ENCODE measurements at regions not wholly inside any gene's neighbourhood (a gene's known extent, or its start where the extent isn't known, plus 50 kb on each side); places are given as distances from the start of the nearest gene placed in this dataset.

GRCh38 chr6:165930668-165931214 is 236.9 kb downstream of the TBXT start:
- Histone ChIP-seq H3K9me3 (ENCODE audit: low read length) (no peaks in the 10 kb centered on the region), H3K4me2 (ENCODE audit: low read length) (no peak overlapping the region), H2AFZ (ENCODE audit: low read depth, low read length) (no peak overlapping the region), H3K27ac (ENCODE audit: low read length) (no peak overlapping the region), H3K9ac (ENCODE audit: low read length) (no peak overlapping the region), H3K27me3 (ENCODE audit: insufficient read depth, low read depth, low read length) (no peaks in the 10 kb centered on the region), H3F3A (ENCODE audit: insufficient read depth, low read length, poor library complexity, severe bottlenecking) (no peaks in the 10 kb centered on the region), H3K36me3 (ENCODE audit: insufficient read depth, low read length) (no peaks in the 10 kb centered on the region), H3K4me3 (ENCODE audit: low read length) (no peak overlapping the region), H3K79me2 (replicated peaks; ENCODE audit: insufficient read depth, low read length) (no peaks in the 10 kb centered on the region), H3K9me2 (ENCODE audit: insufficient read depth, low read length) (no peaks in the 10 kb centered on the region), H4K20me1 (ENCODE audit: insufficient read depth) (no peaks in the 10 kb centered on the region)
- TF ChIP-seq EP300 (conservative IDR thresholded peaks at IDR 0.05; ENCODE audit: poor library complexity, severe bottlenecking) (no peak), EZH2 (IDR thresholded peaks at IDR 0.05; ENCODE audit: borderline replicate concordance, insufficient read depth, low read length, poor library complexity, severe bottlenecking) (no peak), MXI1 (conservative IDR thresholded peaks at IDR 0.05; ENCODE audit: poor library complexity, severe bottlenecking) (no peak), RAD21 (conservative IDR thresholded peaks at IDR 0.05) (no peak), REST (IDR thresholded peaks at IDR 0.05; ENCODE audit: borderline replicate concordance) (no peak), POLR2AphosphoS5 (IDR thresholded peaks at IDR 0.05) (no peak), SMC3 (conservative IDR thresholded peaks at IDR 0.05; ENCODE audit: poor library complexity) (no peak), TAF1 (IDR thresholded peaks at IDR 0.05; ENCODE audit: low read depth) (no peak)
- TF ChIP-seq, protein P1, sequence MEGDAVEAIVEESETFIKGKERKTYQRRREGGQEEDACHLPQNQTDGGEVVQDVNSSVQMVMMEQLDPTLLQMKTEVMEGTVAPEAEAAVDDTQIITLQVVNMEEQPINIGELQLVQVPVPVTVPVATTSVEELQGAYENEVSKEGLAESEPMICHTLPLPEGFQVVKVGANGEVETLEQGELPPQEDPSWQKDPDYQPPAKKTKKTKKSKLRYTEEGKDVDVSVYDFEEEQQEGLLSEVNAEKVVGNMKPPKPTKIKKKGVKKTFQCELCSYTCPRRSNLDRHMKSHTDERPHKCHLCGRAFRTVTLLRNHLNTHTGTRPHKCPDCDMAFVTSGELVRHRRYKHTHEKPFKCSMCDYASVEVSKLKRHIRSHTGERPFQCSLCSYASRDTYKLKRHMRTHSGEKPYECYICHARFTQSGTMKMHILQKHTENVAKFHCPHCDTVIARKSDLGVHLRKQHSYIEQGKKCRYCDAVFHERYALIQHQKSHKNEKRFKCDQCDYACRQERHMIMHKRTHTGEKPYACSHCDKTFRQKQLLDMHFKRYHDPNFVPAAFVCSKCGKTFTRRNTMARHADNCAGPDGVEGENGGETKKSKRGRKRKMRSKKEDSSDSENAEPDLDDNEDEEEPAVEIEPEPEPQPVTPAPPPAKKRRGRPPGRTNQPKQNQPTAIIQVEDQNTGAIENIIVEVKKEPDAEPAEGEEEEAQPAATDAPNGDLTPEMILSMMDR (IDR thresholded peaks at IDR 0.05; ENCODE audit: poor library complexity, severe bottlenecking): no peak

DNA sequence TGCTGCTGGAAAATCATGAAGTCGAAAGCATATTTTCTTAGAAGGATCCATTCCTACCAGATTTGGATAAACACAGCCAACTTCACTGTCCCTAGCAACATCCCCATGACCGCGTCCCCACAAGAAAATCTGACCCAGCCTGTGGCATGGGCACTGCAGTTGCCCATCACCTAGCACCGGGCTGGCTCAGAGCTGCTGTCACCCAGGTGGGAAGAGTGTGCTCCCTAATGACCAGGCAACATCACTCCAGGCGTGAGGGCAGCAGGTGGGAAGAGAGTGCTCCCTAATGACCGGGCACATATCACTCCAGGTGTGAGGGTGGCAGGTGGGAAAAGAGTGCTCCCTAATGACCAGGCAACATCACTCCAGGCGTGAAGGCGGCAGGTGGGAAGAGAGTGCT is 238.0 kb downstream of the TBXT start:
- no peaks in the 10 kb centered on the region for H3K9me2 ChIP-seq (ENCODE audit: insufficient read depth, low read length)
- no peak overlapping the region for H3K4me3 ChIP-seq (ENCODE audit: low read length)
- H3F3A ChIP-seq (ENCODE audit: insufficient read depth, low read length, poor library complexity, severe bottlenecking): no peaks in the 10 kb centered on the region
- no peak overlapping the region for H2AFZ ChIP-seq (ENCODE audit: low read depth, low read length)
- no peaks in the 10 kb centered on the region for H3K79me2 ChIP-seq (replicated peaks; ENCODE audit: insufficient read depth, low read length)
- H3K36me3 ChIP-seq (ENCODE audit: insufficient read depth, low read length): no peaks in the 10 kb centered on the region
- no peak overlapping the region for H3K27ac ChIP-seq (ENCODE audit: low read length)
- TF ChIP-seq SMC3 (conservative IDR thresholded peaks at IDR 0.05; ENCODE audit: poor library complexity) (no peak), TAF1 (IDR thresholded peaks at IDR 0.05; ENCODE audit: low read depth) (no peak), RAD21 (conservative IDR thresholded peaks at IDR 0.05) (no peak), EZH2 (IDR thresholded peaks at IDR 0.05; ENCODE audit: borderline replicate concordance, insufficient read depth, low read length, poor library complexity, severe bottlenecking) (no peak), MXI1 (conservative IDR thresholded peaks at IDR 0.05; ENCODE audit: poor library complexity, severe bottlenecking) (no peak), EP300 (conservative IDR thresholded peaks at IDR 0.05; ENCODE audit: poor library complexity, severe bottlenecking) (no peak), POLR2AphosphoS5 (IDR thresholded peaks at IDR 0.05) (no peak), REST (IDR thresholded peaks at IDR 0.05; ENCODE audit: borderline replicate concordance) (no peak)
- TF ChIP-seq, protein P1 (IDR thresholded peaks at IDR 0.05; ENCODE audit: poor library complexity, severe bottlenecking): no peak
- no peak overlapping the region for H3K4me2 ChIP-seq (ENCODE audit: low read length)
- no peaks in the 10 kb centered on the region for H3K9me3 ChIP-seq (ENCODE audit: low read length)
- no peaks in the 10 kb centered on the region for H4K20me1 ChIP-seq (ENCODE audit: insufficient read depth)
- H3K9ac ChIP-seq (ENCODE audit: low read length): no peak overlapping the region
- no peaks in the 10 kb centered on the region for H3K27me3 ChIP-seq (ENCODE audit: insufficient read depth, low read depth, low read length)

Data from neural cell (in vitro differentiated cells).